GM21576 (cell line): ENCODE measurements at regions not wholly inside any gene's neighbourhood (a gene's known extent, or its start where the extent isn't known, plus 50 kb on each side); places are given as distances from the start of the nearest gene placed in this dataset.

ENCODE experiments used
- ATAC-seq: cut with Tn5 transposase; IDR thresholded peaks from one replicate; pipeline ENCODE4 v1.9.1; 2021; ENCODE audit warnings: mild to moderate bottlenecking, moderate library complexity; ENCODE audit not compliant: unreplicated experiment

- no peak for ATAC-seq
Measured at GRCh38 chr5:3734632-3735031, 139.0 kb downstream of the IRX1 start.

- ATAC-seq = no peak
Measured at GRCh38 chr5:3736466-3736865, 140.8 kb downstream of the IRX1 start.

GRCh38 chr5:3736926-3737325 is 141.3 kb downstream of the IRX1 start:
- ATAC-seq = no peak

- no peak for ATAC-seq
Measured at GRCh38 chr5:3738919-3739318, 143.3 kb downstream of the IRX1 start.

DNA sequence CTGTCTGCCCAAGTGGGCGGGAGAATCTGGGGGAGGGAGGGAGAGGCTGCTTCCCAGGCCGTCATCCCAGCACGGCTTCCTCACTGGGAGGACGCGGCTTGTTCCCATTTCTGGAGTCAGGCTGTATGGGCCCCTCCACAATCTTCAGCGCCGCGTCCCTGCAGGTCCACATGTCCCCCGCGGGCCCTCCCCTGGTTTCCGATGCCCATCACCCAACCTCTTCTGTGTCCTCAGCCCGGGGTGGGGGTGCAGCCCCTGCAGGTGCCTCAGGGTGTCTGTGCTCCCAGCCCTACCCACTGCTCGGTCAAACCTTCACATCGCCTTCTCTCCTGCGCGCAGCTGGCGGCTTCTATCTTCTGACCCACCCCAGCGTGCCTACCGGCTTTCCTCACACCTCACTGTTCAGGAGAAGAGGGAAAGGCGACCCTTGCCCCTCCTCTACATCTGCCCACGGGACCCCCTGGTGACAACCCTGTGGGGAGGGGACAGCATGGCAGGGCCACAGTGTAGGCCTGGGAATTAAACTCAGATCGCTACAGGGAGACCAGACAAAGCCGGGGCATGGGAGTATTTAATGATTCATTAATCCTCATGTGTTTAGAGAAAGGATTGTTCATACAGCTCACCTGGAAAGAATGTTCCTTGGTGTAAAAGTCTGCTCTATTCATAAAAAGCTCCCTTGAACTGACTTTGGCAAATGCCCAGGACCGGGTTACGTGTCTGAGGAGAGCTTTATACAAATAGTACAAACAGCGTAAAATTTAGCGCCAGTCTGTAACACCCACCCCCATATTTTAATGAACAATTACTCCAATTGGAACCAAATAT is 145.1 kb downstream of the IRX1 start:
- ATAC-seq = no peak

DNA sequence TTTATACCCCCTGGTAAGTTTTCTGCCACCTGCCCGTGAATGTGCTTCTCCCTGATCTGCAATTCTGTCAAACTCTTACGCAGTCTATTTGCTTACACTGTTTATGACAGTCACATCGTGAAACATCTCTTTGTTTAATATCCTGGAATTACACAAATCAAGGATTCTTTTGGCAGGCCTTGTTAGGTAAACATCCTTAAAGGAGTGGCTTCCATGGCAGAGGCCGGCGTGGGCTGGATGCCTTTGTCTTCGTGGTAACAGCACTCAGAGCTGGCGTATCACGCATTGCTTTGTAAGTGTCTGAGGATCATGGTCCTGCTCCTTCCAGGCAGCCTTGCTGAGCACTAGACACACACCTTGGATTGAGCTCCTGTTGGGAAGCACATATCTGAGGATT is 145.7 kb downstream of the IRX1 start:
- no peak for ATAC-seq

- ATAC-seq = no peak
Measured at GRCh38 chr5:3742750-3743149, 147.1 kb downstream of the IRX1 start.

- ATAC-seq = no peak
Measured at GRCh38 chr5:3751846-3752245, 156.2 kb downstream of the IRX1 start.

- ATAC-seq = no peak
Measured at GRCh38 chr5:3778000-3778550, 182.4 kb downstream of the IRX1 start.

DNA sequence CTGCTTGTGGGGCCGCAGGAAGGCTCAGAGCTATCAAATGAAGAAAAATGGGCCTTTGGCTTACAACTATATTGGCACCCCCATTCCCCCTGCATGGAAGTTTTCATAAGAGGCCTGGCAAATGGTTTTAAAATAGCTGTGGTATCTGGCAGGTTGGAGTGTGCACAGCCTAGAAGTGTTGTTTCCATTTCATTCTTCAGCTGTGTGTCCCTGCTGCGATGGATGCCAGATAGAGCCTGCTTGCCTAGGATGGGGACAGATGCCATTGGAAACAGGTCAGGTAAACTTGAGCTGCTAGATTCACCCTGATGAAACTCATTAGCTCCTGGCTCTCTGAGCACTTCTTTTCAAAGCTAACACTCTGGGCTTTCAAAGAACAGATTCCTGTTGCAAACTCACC is 183.3 kb downstream of the IRX1 start:
- ATAC-seq = no peak

DNA sequence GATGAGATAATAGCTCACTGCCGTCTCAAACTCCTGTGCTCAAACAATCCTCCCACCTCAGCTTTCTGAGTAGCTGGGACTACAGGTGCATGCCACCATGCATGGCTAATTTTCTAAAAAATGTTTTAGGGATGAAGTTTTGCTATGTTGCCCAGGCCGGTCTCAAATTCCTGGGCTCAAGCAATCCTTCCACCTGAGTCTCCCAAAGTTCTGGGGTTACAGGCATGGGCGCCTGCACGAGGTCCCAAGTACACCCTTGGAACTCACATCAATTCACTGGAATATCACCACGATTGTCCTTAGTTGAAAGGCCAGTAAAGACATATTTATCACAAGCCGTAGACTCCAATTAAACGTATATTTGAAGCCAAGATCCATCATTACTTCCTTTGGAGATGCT is 184.6 kb downstream of the IRX1 start:
- ATAC-seq = no peak

- no peak for ATAC-seq
Measured at GRCh38 chr5:3780907-3781306, 185.3 kb downstream of the IRX1 start.

GRCh38 chr5:3784854-3785253 is 189.2 kb downstream of the IRX1 start:
- no peak for ATAC-seq

GRCh38 chr5:3786165-3786564 is 190.5 kb downstream of the IRX1 start:
- ATAC-seq = no peak

DNA sequence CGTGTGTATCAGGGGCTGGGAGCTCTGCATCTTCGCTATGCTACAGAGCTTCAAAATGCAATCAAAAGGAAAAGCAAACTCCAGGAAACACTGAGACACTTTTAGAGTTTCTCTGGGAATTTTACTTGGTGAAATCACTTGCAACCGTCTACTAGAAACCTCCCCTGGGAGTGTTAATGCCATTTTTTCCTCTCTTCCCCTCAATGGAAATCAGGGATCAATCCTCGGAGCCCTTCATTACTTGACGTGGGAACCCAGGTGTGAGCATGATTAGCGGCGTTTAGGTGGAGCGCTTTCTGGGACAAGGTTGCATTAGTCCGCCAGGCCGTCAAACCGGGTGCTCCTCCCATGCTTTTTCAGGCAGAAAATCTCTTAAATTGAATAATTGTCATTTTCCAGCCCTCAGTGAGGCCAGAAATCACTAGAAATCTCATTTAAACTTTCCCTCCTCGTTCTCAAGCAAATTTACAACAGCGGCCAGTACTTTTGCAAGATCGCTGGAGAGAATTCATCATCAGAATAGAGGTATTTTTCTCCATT is 191.3 kb downstream of the IRX1 start:
- ATAC-seq = no peak

- ATAC-seq = no peak
Measured at GRCh38 chr5:3787604-3788003, 192.0 kb downstream of the IRX1 start.

- no peak for ATAC-seq
Measured at GRCh38 chr5:3789519-3790193, 194.0 kb downstream of the IRX1 start.

GRCh38 chr5:3793162-3793561 is 197.5 kb downstream of the IRX1 start:
- no peak for ATAC-seq

DNA sequence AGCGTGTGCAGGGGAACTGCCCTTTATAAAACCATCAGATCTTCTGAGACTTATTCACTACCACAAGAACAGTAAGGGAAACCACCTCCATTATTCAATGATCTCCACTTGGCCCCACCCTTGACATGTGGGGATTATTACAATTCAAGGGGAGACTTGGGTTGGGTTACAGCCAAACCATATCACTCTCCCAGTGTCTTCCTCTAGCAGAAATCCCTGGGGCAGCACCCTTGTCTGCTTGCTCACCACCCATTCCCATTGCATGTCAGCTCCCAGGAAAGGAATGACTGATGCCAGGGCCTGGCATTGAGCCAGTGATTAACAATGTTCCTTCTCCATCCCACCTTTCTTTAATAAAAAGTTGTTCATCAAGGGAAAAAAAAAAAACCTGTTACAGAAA is 199.0 kb downstream of the IRX1 start:
- ATAC-seq = no peak

DNA sequence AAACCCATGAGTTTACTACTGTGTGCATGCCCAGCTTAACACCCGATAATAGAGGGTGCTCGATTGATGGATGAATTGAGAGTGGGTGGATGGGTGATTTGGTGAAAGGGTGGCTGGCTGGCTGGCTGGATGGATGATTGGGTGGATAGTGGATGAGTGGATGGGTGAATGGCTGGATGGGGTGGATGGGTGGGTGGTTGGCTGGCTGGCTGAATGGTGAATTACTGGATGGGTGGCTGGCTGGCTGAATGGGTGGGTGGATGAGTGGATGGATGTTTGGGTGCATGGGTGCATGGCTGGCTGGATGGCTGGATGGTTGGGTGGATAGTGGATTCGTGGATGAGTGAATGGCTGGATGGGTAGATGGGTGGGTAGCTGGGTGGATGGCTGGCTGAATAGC is 201.1 kb downstream of the IRX1 start:
- ATAC-seq = no peak

- ATAC-seq = no peak
Measured at GRCh38 chr5:3801967-3802366, 206.3 kb downstream of the IRX1 start.

GRCh38 chr5:3809455-3809854 is 213.8 kb downstream of the IRX1 start:
- no peak for ATAC-seq
